ENCODE measurements at regions not wholly inside any gene's neighbourhood (a gene's known extent, or its start where the extent isn't known, plus 50 kb on each side); places are given as distances from the start of the nearest gene placed in this dataset.

- Histone ChIP-seq H2BK15ac (ENCODE audit: low read length) (no peak overlapping the region), H2AFZ (ENCODE audit: low read length) (no peak overlapping the region), H3K18ac (ENCODE audit: extremely low read depth, low read length) (peak overlapping the region; percentile 15), H4K20me1 (replicated peaks in 1 of 2; ENCODE audit: control insufficient read depth in 1 of 2, insufficient read depth in 2 of 2, low read length in 2 of 2) (peaks cover 0 to 5% of the 10 kb centered on the region in 2 experiments), H4K91ac (replicated peaks; ENCODE audit: insufficient read length, low read length) (peak overlapping the region; percentile 64), H3K4ac (replicated peaks; ENCODE audit: insufficient read length, low read depth, low read length) (no peak overlapping the region), H3K36me3 (ENCODE audit: control insufficient read depth in 2 of 4, insufficient read depth in 4 of 4, low read length in 3 of 4) (no peaks in the 10 kb centered on the region), H3K9ac (replicated peaks in 1 of 4; ENCODE audit: extremely low read depth in 1 of 4, low read depth in 3 of 4, low read length in 3 of 4) (no peak overlapping the region), H2AK5ac (ENCODE audit: low read depth, low read length) (no peak overlapping the region), H3K27ac (ENCODE audit: low read depth, low read length) (no peak overlapping the region), H4K8ac (ENCODE audit: extremely low read depth, insufficient read depth, low read length) (peak overlapping the region; percentile 12; the same call in 1 of the 2 replicates), H3K27me3 (replicated peaks in 1 of 4; ENCODE audit: control insufficient read depth in 3 of 4, extremely low read depth in 1 of 4, insufficient read depth in 3 of 4, low read length in 3 of 4) (no peaks in the 10 kb centered on the region), H2BK12ac (ENCODE audit: low read depth, low read length) (no peak overlapping the region), H3K4me1 (replicated peaks in 1 of 4; ENCODE audit: control insufficient read depth in 3 of 4, insufficient read depth in 4 of 4, low read length in 3 of 4) (peaks cover 0 to 7% (median 0%) of the 10 kb centered on the region in 4 experiments; a peak in 2 of 7 replicates), H3K9me3 (ENCODE audit: insufficient read depth in 2 of 2, low read depth in 1 of 2, low read length in 1 of 2) (no peaks in the 10 kb centered on the region), H3K79me2 (ENCODE audit: control insufficient read depth in 1 of 2, insufficient read depth in 2 of 2, low read length in 2 of 2) (no peaks in the 10 kb centered on the region), H3K4me3 (ENCODE audit: extremely low read depth in 1 of 4, insufficient read depth in 2 of 4, low read depth in 3 of 4, low read length in 4 of 4) (no peak overlapping the region), H3K23ac (ENCODE audit: insufficient read length) (no peak overlapping the region), H3K23me2 (ENCODE audit: low read depth, low read length) (peaks cover 19% of the 10 kb centered on the region; the same call in 1 of the 2 replicates), H2BK5ac (ENCODE audit: low read depth, low read length) (no peak overlapping the region; the same call in 1 of the 2 replicates), H3K56ac (replicated peaks; ENCODE audit: insufficient read length, low read depth, low read length) (no peak overlapping the region), H2BK120ac (replicated peaks; ENCODE audit: low read depth, low read length) (no peak overlapping the region), H3K14ac (ENCODE audit: insufficient read length) (no peak overlapping the region), H3K4me2 (ENCODE audit: insufficient read depth in 1 of 2, low read depth in 2 of 2, low read length in 2 of 2) (no peak overlapping the region), H3K79me1 (ENCODE audit: low read depth, low read length) (no peaks in the 10 kb centered on the region), H4K5ac (ENCODE audit: insufficient read length, low read depth, low read length) (no peak overlapping the region), H2BK20ac (ENCODE audit: low read length) (peak overlapping the region; percentile 34; the same call in 1 of the 2 replicates)
- ChIA-PET CTCF (ENCODE audit: partially characterized antibody) (interaction anchor here (0.6 to 2.1 kb wide), 10 partner anchors 9 to 305 kb away, joined by 3 to 8 read pairs (median 4); no protein-coding TSS in a partner anchor), POLR2A (ENCODE audit: partially characterized antibody) (interaction anchor here (1.0 to 1.1 kb wide), 2 partner anchors 10 to 15 kb away, joined by 3 read pairs; no protein-coding TSS in a partner anchor)
- 85% methylated on average over 28 of the region's 29 CpGs; no CpG with 5 or more reads in 1 of the 2 experiments for WGBS, 2 experiments (ENCODE audit: extremely low coverage in 1 of 2, insufficient coverage in 1 of 2, insufficient read length in 1 of 2, insufficient replicate concordance in 2 of 2, low coverage in 1 of 2, low lambda C conversion rate in 2 of 2, missing lambda C conversion rate in 1 of 2)
- TF ChIP-seq SP4 (IDR thresholded peaks at IDR 0.05; ENCODE audit: low read length) (no peak), JUND (IDR thresholded peaks at IDR 0.05; ENCODE audit: low read length) (peak; percentile 39; the same call in 1 of the 2 replicates)
- FAIRE-seq (no peak), DNase-seq (ENCODE audit: low read depth in 1 of 2, low spot score in 2 of 2) (no peak)
These were observed 86.2 kb downstream of the SIK1 start for GRCh38 chr21:43340491-43341377.

Measured in H1 (cell line).